ENCODE measurements at regions not wholly inside any gene's neighbourhood (a gene's known extent, or its start where the extent isn't known, plus 50 kb on each side); places are given as distances from the start of the nearest gene placed in this dataset.

- H2AFZ ChIP-seq (ENCODE audit: low read depth) = no peak overlapping the region
- no peaks in the 10 kb centered on the region for H3K27me3 ChIP-seq (ENCODE audit: insufficient read depth)
- H3K4me3 ChIP-seq (ENCODE audit: low read depth in 2 of 2, low read length in 1 of 2) = no peak overlapping the region
- 100% methylated on average over 2 of the region's 2 CpGs for WGBS (ENCODE audit: low lambda C conversion rate)
- no peaks in the 10 kb centered on the region for H3K79me2 ChIP-seq (ENCODE audit: insufficient read depth)
- H3K9me3 ChIP-seq = no peaks in the 10 kb centered on the region
- H3K36me3 ChIP-seq (replicated peaks in 1 of 2; ENCODE audit: control insufficient read depth in 1 of 2, insufficient read depth in 2 of 2, low read length in 1 of 2) = no peaks in the 10 kb centered on the region
- H3K4me1 ChIP-seq (ENCODE audit: control insufficient read depth in 1 of 2, insufficient read depth in 2 of 2, low read depth in 1 of 2, low read length in 1 of 2) = peaks cover 0 to 3% of the 10 kb centered on the region in 2 experiments; a peak in 2 of 4 replicates
- H3K27ac ChIP-seq (ENCODE audit: low read depth in 2 of 2, low read length in 1 of 2) = no peak overlapping the region
- TF ChIP-seq SMC3 (IDR thresholded peaks at IDR 0.05; ENCODE audit: low read depth, low read length) (no peak), FOSL2 (IDR thresholded peaks at IDR 0.05; ENCODE audit: borderline replicate concordance, low read depth) (no peak), MXI1 (IDR thresholded peaks at IDR 0.05; ENCODE audit: low read depth, low read length) (no peak), YY1 (IDR thresholded peaks at IDR 0.05; ENCODE audit: low read depth) (no peak), USF2 (IDR thresholded peaks at IDR 0.05; ENCODE audit: borderline replicate concordance, low read depth, low read length) (no peak), TAF1 (IDR thresholded peaks at IDR 0.05; ENCODE audit: borderline replicate concordance, low read depth, low read length) (no peak), SIN3A (IDR thresholded peaks at IDR 0.05; ENCODE audit: borderline replicate concordance, low read depth, low read length) (no peak), POLR2AphosphoS5 (IDR thresholded peaks at IDR 0.05; ENCODE audit: low read depth, low read length) (no peak), FOXJ3 (CRISPR knock-in tag; IDR thresholded peaks at IDR 0.05) (no peak), MAX (IDR thresholded peaks at IDR 0.05; ENCODE audit: low read depth) (no peak), NRF1 (IDR thresholded peaks at IDR 0.05; ENCODE audit: low read depth, low read length) (no peak), TEAD4 (IDR thresholded peaks at IDR 0.05; ENCODE audit: borderline replicate concordance, insufficient read depth) (no peak)
- H3K9ac ChIP-seq = no peak overlapping the region
- H3K9me2 ChIP-seq = no peaks in the 10 kb centered on the region
- CTCF ChIA-PET = no interaction called here
- no peak for DNase-seq
- H4K20me1 ChIP-seq (ENCODE audit: insufficient read depth) = no peaks in the 10 kb centered on the region
- no peak overlapping the region for H3K4me2 ChIP-seq
- H3F3A ChIP-seq (replicated peaks; ENCODE audit: insufficient read depth) = no peaks in the 10 kb centered on the region
- POLR2A ChIA-PET = interaction anchor here (1.1 kb wide), 1 partner anchor 29 kb away, joined by 3 read pairs; no protein-coding TSS in a partner anchor
Measured at GRCh38 chr1:234694661-234695060, 84.7 kb upstream of the IRF2BP2 start.

GRCh38 chr1:234692966-234693580 is 83.1 kb upstream of the IRF2BP2 start:
- no peaks in the 10 kb centered on the region for H3F3A ChIP-seq (replicated peaks; ENCODE audit: insufficient read depth)
- no peaks in the 10 kb centered on the region for H3K27me3 ChIP-seq (ENCODE audit: insufficient read depth)
- H3K27ac ChIP-seq (ENCODE audit: low read depth in 2 of 2, low read length in 1 of 2) = no peak overlapping the region
- H3K4me1 ChIP-seq (ENCODE audit: control insufficient read depth in 1 of 2, insufficient read depth in 2 of 2, low read depth in 1 of 2, low read length in 1 of 2) = peaks cover 0 to 2% of the 10 kb centered on the region in 2 experiments; a peak in 1 of 4 replicates
- H3K9me2 ChIP-seq = no peaks in the 10 kb centered on the region
- H3K4me2 ChIP-seq = no peak overlapping the region
- no peak overlapping the region for H3K9ac ChIP-seq
- H2AFZ ChIP-seq (ENCODE audit: low read depth) = no peak overlapping the region
- whole genome bisulfite sequencing (ENCODE audit: low lambda C conversion rate) = 80% methylated on average over 4 of the region's 4 CpGs
- TF ChIP-seq PBX3 (IDR thresholded peaks at IDR 0.05) = no peak
- no peak for TF ChIP-seq RFX5 (IDR thresholded peaks at IDR 0.05; ENCODE audit: low read length)
- no peak for TF ChIP-seq GABPA (IDR thresholded peaks at IDR 0.05; ENCODE audit: low read depth)
- no peak for TF ChIP-seq YY1 (IDR thresholded peaks at IDR 0.05; ENCODE audit: low read depth)
- TF ChIP-seq JUND (IDR thresholded peaks at IDR 0.05) = no peak
- no peaks in the 10 kb centered on the region for H3K9me3 ChIP-seq
- no peaks in the 10 kb centered on the region for H4K20me1 ChIP-seq (ENCODE audit: insufficient read depth)
- H3K36me3 ChIP-seq (replicated peaks in 1 of 2; ENCODE audit: control insufficient read depth in 1 of 2, insufficient read depth in 2 of 2, low read length in 1 of 2) = no peaks in the 10 kb centered on the region
- no peak overlapping the region for H3K4me3 ChIP-seq (ENCODE audit: low read depth in 2 of 2, low read length in 1 of 2)
- ChIA-PET CTCF (interaction anchor here (0.7 to 1.5 kb wide), 5 partner anchors 15 to 391 kb away, joined by 3 to 4 read pairs (median 3); no protein-coding TSS in a partner anchor), POLR2A (no interaction called here)
- no peaks in the 10 kb centered on the region for H3K79me2 ChIP-seq (ENCODE audit: insufficient read depth)
- no peak for DNase-seq

Measured in SK-N-SH (cell line).